HG03135 (cell line): ENCODE measurements at regions not wholly inside any gene's neighbourhood (a gene's known extent, or its start where the extent isn't known, plus 50 kb on each side); places are given as distances from the start of the nearest gene placed in this dataset.
"Not testable (repeated sequence)": the region's sequence is repeated elsewhere in the genome, so short reads cannot be mapped to it uniquely, and the experiment has no call there.

Source experiments
- ATAC-seq: cut with Tn5 transposase; IDR thresholded peaks from one replicate; pipeline ENCODE4 v1.9.1; 2021; ENCODE audit warnings: mild to moderate bottlenecking, moderate library complexity; ENCODE audit not compliant: unreplicated experiment

DNA sequence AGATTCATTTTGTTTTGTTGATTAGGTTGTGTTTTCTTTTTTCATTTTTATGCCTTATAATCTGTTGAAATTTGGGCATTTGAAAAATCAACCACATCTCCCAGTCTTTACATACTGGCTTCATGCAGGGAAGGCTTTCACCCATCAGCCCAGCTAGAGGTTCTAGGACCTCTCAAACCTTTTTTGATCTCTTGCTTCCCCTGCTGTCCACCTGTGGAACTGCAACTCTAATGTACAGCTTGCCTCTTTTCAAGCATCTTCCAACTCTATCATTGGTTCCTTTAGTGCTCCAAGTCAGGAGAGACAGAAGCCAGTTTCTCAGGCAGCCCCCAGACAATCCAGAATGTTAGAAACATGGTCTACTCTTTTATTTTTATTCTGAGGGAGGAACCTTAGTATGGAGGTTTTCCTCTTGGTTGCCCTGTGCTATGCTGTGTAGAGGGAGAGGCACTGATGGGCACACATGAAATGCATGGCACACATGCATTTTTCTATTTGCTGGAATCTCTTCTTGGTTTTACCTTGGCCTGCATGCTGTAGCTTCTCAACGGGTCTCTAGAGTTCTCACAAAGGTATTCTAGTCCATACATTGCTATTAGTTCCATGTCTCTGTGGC lies 107.2 kb upstream of the L3MBTL4 start:
- no peak for ATAC-seq

DNA sequence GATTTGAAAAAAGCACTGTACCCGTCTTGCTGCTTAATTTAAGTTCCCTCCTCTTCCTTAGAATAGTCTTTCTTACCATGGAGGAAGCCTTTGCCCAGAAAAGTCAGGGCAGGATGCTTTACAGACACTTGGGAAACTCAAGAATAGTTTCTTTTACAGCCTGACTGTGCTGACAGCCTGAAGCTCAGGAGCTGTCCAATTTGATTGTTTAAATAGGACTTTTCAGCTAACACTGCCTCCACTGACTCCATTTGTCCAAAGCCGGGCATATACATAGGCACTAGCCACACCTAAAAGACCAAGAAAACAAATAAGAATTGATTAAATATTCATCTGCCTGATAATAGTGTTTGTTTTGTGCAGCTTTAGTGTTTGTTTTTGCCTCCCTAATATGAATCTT lies 110.9 kb upstream of the L3MBTL4 start:
- no peak for ATAC-seq

DNA sequence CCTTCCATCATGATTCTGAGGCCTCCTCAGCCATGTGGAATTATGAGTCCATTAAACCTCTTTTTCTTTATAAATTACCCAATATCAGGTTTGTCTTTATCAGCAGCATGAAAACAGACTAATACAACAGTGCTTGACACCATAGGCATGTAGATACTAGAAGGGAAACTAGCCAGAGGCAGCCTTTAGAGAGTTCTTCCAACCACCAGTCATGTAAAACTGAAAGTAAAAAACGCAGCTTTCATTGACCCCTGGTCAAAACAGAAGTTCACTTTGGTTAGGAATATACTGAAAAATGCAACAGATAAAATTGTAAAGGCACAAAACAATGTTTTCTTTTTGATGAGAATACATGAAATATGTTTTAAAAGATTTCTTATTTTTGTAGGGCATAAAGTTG lies 122.8 kb upstream of the L3MBTL4 start:
- peak; percentile 77 for ATAC-seq

DNA sequence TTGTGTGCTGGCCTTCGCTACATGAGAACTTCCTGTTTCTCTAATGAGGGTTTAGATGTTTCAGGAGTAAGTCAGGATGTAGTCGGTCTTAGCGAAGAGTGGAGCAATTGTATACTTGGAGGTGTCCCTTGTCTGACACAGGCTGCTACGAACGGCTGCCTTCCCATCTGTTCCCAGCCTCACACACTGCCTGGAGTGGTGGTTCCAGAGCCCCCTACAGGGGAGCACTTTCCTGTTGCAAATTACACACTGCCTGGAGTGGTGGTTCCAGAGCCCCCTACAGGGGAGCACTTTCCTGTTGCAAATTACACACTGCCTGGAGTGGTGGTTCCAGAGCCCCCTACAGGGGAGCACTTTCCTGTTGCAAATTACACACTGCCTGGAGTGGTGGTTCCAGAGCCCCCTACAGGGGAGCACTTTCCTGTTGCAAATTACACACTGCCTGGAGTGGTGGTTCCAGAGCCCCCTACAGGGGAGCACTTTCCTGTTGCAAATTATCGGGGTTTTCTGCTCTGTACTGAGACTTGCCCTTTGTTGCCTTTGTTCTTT lies 126.5 kb upstream of the L3MBTL4 start:
- not testable (repeated sequence) for ATAC-seq

DNA sequence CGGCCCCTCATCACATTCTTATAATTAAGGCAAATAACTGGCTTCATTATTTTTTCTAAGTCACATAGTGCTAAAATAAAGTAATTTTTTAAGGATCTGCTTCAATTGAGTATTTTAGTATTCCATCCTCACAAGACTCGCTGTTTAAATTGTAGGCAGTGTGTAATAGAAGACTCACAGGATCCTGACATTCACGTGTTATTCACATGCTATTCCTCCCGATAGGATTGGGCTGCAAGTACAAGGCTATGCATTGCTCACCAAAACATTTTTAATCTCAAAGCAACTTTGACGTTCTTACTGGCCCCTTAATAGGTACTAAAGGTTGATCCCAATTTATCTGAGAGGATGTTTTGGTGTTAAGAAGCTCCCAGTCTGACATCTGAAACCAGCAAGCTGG lies 127.6 kb upstream of the L3MBTL4 start:
- no peak for ATAC-seq

DNA sequence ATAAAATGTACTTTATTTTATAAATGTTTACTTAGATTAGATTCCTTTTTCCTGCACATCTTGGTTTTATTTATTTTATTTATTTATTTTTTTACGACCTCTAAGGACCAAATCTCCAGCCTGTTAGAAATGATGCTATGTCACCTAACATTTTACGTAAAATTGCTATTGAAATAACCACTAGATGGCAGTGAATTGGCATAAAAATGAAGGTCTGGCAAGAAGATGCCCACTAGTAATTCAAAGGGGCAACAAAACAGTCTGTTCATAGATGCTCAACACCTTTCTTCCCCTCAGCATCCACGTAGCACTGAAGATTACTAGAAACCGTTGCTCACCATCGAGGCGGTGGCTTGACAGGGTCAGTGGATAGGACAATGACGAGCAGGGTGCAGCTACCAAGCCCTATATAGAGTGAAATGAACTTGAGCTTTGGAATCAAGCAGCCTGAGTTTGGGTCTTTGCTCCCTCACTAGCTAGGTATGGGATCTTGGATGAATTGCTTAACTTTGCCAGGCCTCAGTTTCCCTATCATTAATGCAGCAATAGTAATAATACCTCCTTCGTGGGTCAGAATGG lies 128.7 kb upstream of the L3MBTL4 start:
- no peak for ATAC-seq

DNA sequence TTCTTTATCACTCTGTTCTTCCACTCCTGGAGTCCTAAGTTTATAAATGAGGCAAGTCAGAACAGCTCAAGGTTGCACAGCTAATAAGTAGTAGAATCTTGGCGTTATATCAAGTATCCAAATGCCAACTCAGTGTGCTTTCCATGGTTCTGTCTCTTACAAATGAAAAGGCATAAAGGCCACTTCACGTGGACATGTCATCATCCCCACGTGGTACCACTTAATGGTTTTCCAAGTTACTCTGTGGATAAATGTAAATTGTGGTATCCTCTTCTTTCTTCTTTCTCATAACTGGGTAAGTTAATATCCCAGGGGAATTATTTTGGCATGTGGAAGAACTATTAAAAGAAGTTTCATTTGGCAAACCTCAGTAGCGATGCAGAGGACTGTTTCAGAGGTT lies 131.5 kb upstream of the L3MBTL4 start:
- no peak for ATAC-seq

DNA sequence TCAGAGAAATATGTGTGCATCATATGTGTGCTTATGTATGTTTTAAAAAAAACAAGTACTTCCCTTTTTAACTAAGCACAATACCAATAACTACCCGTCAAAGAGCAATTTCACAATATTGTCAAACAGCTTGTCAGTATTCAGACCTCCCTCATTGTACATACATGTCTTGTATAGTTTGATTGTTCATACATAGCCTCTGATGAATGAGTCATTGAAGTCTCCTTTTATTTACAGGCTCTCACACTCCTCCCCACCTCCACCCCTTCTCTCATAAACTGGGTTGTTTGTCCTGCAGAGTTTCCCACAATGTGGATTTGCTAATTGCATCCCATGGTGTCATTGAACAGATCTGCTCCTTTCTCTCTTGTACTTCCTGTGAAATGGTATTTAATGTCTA lies 132.8 kb upstream of the L3MBTL4 start:
- no peak for ATAC-seq

DNA sequence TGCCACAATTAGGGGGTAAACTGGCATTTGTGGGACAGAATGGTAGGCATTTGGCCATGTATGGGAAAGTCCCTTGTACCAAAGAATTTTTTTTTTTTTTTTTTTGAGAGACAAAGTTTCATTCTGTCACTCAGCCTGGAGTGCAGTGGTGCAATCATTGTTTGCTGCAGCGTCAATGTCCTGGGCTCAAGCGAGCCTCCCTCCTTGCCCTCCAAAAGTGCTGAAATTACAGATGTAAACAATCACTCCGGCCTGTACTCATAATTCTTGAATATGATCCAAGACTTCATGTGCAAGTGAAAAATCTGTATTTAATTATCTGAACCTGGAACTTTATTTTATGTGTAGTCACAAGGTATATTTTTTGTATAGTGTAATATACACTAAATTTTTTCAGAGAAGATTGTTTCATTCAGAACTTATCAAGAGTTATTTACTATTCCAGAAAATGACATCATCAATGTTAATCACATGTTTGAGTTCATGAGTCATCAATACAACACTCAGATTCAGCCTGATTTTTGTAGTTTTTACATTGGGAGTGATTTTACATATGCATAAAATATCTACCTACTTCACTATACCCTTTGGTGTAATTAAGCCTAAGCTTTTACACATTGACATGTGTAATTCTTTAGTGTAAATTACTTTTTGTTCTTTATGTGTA lies 138.7 kb upstream of the L3MBTL4 start:
- no peak for ATAC-seq

DNA sequence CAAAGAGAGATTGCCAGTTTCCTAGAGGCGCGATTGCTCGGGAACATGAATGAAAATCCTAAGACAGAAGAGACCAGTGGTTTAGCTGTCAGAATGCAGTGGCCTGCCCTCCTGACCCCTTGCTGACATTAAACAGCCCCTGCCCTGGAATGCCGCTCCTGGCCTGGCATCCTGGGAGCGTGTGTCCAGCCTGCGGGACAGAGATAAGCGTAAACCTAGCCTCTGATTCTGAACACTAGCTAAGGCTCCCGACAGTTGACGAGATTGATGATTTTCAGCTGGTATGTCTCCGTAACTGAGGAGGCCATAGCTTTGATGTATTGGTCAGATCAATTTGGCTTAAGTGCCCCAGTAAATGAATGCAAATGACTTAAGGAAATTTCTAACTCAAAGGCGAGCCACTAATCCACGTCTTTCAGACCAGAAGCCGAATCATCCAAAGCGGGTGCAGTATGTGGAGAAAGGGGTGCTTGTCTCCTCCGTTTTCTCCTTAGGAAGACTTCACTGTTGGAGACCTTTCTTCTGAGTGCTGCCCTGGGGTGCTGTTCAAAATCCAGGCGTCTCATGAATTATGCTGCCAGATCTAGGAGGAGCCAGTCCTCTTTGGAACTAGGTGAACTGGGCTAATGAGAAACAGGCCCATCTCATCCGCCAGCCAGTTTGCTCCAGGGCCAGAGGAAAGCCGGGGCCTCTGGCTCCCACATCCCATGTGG lies 142.5 kb upstream of the L3MBTL4 start:
- ATAC-seq = no peak

DNA sequence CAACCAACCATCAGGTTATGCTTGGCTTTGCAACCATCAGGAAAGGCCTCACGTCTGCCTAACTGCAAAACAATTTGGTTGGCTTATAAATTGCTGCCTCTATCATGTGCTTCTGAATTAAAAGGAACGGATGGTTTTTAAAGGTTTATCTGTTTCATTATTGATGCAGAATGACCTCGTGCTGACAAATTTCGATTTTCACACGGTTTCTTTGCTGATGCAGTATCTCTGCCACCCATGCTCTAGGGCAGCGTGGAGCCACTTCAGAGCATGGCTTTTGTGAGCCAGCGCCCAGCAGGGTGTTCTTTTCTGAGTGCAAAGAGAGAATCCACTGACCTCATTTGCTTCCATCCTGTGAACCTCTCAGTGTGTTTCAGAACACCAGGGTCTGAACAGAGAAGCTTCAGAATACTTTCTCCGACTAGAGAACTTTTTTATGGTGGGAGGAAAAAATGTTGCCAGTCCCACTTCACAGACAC lies 143.1 kb upstream of the L3MBTL4 start:
- ATAC-seq = no peak

DNA sequence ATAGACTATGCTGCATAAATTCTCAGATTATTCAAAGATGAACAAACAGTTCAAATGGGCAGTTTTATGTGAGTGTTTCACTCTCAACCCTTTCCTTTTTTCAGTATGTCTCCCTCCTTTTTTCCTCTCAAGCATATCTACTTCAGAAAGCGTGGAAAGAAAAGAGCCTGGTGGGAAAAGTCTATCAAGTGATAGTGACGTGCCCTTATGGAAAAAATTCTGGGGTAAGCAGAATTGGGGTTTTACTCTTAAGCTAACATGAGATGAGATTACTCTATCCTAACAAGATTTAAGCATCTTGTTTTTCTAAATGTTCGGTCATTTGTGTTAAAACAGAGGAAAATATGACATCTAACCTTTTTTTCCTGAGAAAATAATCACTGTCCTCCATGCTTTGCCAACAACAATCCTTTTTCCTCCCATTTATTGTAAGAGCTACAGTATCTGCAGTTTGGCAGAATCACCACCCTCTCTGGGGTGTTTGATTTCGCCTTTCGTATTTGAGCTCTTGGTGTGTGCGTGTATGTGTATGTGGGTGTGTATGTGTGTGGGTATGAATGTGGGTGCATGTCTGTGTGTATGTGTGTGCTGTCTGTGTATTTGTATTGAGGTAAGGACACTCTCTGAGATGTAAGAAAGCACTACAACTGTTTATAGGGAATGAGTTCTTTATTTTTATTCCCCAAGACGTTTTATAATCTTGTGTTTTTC lies 143.9 kb upstream of the L3MBTL4 start:
- no peak for ATAC-seq

DNA sequence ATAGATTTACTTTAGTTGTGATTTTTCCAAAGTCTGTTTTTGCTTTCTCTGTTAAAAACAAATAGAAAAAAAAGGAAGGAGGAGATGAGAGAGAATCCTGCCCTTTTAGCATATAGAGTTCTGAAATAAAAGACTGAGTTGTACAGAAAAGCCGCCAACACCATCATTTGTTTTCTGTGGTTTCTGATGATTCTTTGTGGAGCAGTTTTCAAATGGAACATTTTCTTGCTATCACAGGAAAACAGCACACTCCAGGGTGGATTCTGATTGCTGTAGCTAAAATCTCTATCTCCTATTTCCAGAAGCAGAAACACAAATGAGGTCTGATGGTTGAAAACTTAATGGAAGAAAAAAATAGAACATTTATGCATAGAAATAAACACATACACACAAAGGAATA lies 144.6 kb upstream of the L3MBTL4 start:
- ATAC-seq = no peak

DNA sequence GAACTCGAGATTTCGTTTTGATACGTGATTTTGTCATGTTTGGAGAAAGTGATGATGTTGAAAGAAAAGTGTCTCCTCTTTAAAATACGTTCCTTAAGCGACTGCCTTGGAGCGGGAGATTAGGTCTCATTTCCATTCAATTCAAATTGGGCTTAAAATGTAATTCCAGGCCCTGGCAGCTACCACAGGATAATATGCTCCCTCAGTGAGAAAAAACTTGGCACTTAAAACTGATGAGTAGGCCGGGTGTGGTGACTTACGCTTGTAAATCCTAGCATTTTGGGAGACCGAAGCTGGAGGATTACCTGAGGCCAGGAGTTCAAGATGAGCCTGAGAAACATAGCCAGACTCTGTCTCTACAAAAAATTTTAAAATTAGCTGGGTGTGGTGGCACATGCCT lies 146.3 kb upstream of the L3MBTL4 start:
- no peak for ATAC-seq

DNA sequence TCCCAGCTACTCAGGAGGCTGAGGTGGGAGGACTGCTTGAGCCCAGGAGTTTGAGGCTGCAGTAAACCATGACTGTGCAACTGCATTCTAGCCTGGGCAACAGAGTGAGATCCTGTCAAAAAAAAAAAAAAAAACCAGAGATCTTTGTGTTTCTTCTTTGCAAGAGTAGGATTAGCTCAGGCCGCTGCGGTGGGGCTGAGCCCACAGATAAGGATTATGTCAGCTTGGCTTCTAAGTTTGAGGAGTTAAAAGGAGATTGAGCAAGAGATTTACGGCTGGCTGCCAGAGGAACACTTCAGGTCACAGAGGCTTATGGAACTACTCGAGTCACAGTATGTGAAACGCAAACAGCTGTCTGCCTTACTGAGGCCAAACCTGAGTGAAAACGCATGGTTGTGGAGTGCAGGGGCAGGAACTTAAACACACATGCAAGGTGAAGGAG lies 146.7 kb upstream of the L3MBTL4 start:
- no peak for ATAC-seq

DNA sequence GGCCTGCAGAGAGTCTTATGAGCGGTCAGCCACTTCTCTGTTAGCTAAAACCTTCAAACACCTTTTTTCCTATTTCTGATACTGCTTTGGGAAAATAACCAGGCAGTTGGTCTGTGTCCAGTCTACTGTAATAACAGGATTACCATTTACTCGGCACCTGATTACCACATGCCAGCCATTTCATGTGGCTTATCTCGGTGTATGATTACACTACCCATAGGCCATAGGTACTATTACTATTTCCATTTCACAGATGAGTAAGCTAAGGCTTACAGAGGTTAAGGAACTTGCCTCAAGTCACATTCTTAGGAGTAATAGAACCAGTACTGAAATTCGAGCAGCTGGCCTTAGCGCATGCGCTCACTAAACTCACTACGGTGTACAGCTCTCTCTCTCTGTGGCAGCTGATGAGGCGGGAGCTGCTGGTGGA lies 147.2 kb upstream of the L3MBTL4 start:
- no peak for ATAC-seq

DNA sequence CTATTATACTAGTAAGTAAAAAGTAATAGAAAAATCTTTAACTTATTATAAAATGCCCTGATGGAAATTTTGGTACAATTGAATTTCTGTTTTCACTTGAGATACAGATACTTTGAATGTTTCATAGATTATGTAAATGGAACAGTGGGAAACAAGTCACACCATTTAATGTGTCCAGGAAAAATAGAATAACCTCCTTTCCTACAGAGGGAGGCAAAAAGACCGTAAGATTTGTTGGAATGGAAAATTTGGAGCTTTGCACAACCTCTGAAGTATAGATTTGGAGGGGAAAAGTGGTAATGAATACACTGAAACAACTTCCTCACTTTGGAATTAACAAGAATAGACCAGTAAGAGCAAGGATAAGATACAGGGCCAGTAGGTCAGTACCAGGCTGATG lies 149.2 kb upstream of the L3MBTL4 start:
- ATAC-seq = no peak

DNA sequence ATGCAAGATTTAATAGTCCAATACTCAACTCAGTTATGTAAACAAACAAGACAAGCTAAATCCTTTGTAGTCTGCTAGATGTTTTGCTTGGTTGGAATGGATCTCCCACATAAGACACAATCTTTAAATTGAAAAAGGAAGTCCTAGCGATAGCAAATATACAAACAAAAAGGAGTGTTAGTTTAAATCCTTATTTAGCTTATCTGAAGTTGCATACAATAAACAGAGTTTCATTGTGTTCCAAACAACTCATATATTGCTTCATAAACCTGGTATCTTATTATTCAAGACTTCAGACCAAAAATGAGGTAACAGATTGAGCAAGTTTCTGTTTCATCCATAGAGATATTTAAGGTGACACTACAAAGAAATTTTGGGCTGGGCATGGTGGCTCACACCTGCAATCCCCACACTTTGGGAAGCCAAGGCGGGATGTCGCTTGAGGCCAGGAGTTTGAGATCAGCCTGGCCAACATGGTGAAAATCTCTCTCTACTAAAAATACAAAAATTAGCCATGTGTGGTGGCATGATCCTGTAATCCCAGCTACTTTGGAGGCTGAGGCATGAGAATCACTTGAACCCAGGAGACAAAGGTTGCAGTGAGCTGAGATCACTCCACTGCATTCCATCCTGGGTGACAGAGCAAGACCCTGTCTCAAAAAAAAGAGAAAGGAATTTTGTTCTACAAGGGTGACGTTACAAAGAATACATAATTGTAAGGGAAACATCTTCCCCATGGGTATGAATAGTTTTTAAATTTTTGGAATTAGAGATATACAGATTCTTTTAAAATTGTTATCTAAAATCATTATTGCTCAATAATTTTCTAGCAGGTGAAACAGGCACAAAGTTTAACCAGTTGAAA lies 150.5 kb upstream of the L3MBTL4 start:
- no peak for ATAC-seq

DNA sequence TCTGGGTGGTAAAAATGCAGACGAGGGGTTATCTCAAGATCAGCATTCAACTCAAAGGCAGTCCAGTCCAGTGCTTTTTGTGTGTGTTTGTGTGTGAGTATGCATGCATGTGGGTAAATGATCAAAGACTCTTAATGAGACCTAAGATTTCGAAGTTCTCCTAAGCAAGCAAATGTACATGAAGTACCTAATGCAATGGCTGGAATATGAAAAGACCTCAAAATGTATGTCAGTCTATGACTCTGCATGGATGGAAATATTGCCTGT lies 151.0 kb upstream of the L3MBTL4 start:
- ATAC-seq = no peak

DNA sequence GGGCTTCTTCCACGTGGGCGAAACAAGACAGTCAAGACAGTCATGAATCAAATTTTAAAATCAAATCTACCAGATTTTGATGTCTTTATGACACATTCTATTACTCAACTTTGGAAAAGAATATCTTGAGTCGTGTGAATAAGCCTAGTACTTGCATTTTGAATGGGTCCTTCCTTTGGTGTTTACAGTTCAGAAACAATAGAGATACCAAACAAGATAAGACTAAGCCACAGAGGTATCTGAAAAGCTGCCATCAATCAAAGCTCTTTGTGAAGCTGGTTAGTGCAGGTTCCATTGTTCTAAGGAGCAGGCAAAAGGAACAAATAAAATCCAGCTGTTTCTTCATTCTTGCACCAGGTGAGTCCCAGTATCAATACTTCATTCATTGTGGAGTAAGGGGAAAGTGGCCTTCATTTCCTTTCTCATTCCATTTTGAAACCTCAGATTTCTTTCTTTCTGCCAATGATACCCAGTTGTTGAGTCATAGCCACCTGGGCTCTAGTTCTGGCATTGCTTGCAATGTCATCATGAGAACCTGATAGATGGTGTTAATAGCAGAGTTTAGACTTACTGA lies 151.7 kb upstream of the L3MBTL4 start:
- ATAC-seq = no peak
